CD4-positive, alpha-beta T cell treated with Interferon alpha-2 for 1 hour (primary cell): ENCODE measurements at regions not wholly inside any gene's neighbourhood (a gene's known extent, or its start where the extent isn't known, plus 50 kb on each side); places are given as distances from the start of the nearest gene placed in this dataset.

Experiments
- DNase-seq, 2 donors: peaks; one replicate each; pipeline ENCODE4 v3.0.0-alpha.2; 2020 to 2022

GRCh38 chr10:57300718-57301117 lies 939.7 kb upstream of the ZWINT start:
- no peak for DNase-seq

- no peak for DNase-seq
These were observed 933.6 kb upstream of the ZWINT start for GRCh38 chr10:57294698-57295097.

GRCh38 chr10:57288754-57289153 lies 927.7 kb upstream of the ZWINT start:
- no peak for DNase-seq

- DNase-seq = no peak
These were observed 901.8 kb upstream of the ZWINT start for GRCh38 chr10:57262892-57263291.

GRCh38 chr10:57260175-57260574 lies 899.1 kb upstream of the ZWINT start:
- DNase-seq = no peak

- DNase-seq = no peak
These were observed 888.7 kb upstream of the ZWINT start for GRCh38 chr10:57249615-57250281.

GRCh38 chr10:57247271-57247670 lies 886.2 kb upstream of the ZWINT start:
- DNase-seq = no peak

- DNase-seq = no peak
These were observed 864.9 kb upstream of the ZWINT start for GRCh38 chr10:57225920-57226319.

GRCh38 chr10:57224811-57225210 lies 863.8 kb upstream of the ZWINT start:
- no peak for DNase-seq

GRCh38 chr10:57222603-57223002 lies 861.5 kb upstream of the ZWINT start:
- no peak for DNase-seq

GRCh38 chr10:57222129-57222528 lies 861.1 kb upstream of the ZWINT start:
- no peak for DNase-seq

- no peak for DNase-seq
These were observed 860.6 kb upstream of the ZWINT start for GRCh38 chr10:57221674-57222073.

GRCh38 chr10:57218382-57218781 lies 857.3 kb upstream of the ZWINT start:
- DNase-seq = no peak

GRCh38 chr10:57202356-57202755 lies 841.3 kb upstream of the ZWINT start:
- no peak for DNase-seq

- no peak for DNase-seq
These were observed 827.8 kb upstream of the ZWINT start for GRCh38 chr10:57188846-57189245.

GRCh38 chr10:57186201-57186600 lies 825.1 kb upstream of the ZWINT start:
- DNase-seq = no peak

- no peak for DNase-seq
These were observed 808.5 kb upstream of the ZWINT start for GRCh38 chr10:57169597-57169996.

- no peak for DNase-seq
These were observed 807.7 kb upstream of the ZWINT start for GRCh38 chr10:57168611-57169240.

- DNase-seq = no peak
These were observed 804.6 kb upstream of the ZWINT start for GRCh38 chr10:57165671-57166070.

- no peak for DNase-seq
These were observed 801.2 kb upstream of the ZWINT start for GRCh38 chr10:57162231-57162630.

- no peak for DNase-seq
These were observed 800.1 kb upstream of the ZWINT start for GRCh38 chr10:57161157-57161556.

GRCh38 chr10:57145548-57145947 lies 784.5 kb upstream of the ZWINT start:
- DNase-seq = no peak

GRCh38 chr10:57142925-57143576 lies 782.0 kb upstream of the ZWINT start:
- DNase-seq = no peak

GRCh38 chr10:57141708-57142107 lies 780.6 kb upstream of the ZWINT start:
- DNase-seq = no peak
